ENCODE measurements at regions not wholly inside any gene's neighbourhood (a gene's known extent, or its start where the extent isn't known, plus 50 kb on each side); places are given as distances from the start of the nearest gene placed in this dataset.
"Not testable (repeated sequence)": the region's sequence is repeated elsewhere in the genome, so short reads cannot be mapped to it uniquely, and the experiment has no call there.

DNA sequence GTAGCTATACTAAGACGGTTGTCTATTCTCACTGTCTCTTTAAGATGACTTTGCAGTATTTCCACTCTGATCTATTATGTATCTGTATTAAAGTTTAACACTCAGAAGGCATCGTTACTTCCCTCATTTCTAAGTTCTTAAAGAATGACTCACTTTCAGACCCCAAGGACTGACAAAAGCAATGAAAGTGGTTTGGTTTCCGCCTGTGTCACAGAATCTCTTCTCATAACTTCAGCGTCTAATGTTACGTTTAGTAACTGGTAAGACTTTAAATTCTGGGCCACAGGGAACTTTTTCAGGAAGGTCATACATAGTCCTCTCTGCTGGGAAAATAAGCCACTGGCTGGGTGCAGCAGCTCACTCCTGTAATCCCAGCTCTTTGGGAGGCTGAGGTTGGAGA lies 892.0 kb upstream of the AUTS2 start:
- Histone ChIP-seq H3K36me3 (replicated peaks; ENCODE audit: control insufficient read depth, insufficient read depth, low read length) (no peaks in the 10 kb centered on the region), H3K4me3 (ENCODE audit: insufficient read depth, low read depth, low read length) (no peak overlapping the region)
- no peak for DNase-seq

DNA sequence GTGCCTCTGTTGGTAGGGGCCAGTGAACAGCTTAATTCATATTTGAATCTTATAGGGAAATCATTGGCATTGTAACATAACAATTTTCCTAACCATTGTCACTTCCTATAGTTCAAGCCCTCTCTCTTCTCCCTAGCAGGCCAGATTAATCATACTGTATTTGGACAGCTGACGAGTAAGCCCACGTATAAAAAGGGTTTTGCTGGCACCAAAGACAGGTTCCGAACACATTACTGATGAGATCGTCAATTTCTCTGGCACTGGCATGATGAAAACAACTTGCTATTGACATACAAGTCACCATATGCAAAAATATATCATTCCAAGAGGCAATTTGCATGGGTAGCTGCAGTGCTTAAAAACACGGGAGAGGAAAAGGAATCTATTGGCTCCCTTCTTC lies 891.1 kb upstream of the AUTS2 start:
- no peak for DNase-seq
- no peak overlapping the region for H3K4me3 ChIP-seq (ENCODE audit: insufficient read depth, low read depth, low read length)
- no peaks in the 10 kb centered on the region for H3K27me3 ChIP-seq (ENCODE audit: control insufficient read depth, insufficient read depth, low read length)

More for the DNA sequence above, 892.0 kb upstream of the AUTS2 start:
- H3K27me3 ChIP-seq (ENCODE audit: control insufficient read depth, insufficient read depth, low read length), result no peaks in the 10 kb centered on the region

DNA sequence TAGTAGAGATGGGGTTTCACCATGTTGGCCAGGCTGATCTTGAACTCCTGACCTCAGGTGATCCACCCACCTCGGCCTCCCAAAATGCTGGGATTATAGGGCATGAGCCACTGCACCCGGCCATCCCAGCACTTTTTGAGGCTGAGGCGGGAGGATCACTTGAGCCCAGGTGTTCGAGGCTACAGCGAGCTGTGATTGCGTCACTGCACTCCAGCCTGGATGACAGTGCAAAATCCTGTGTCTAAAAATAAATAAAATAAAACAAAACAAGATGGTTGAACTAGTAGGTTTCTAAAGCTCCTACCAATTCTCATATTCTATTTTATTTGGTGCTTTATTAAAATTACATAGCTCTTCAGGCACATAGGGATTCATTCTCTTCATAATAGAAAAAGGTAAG lies 890.3 kb upstream of the AUTS2 start:
- DNase-seq, result no peak
- no peak overlapping the region for H3K4me3 ChIP-seq (ENCODE audit: insufficient read depth, low read depth, low read length)
- no peaks in the 10 kb centered on the region for H3K27me3 ChIP-seq (ENCODE audit: control insufficient read depth, insufficient read depth, low read length)
- no peaks in the 10 kb centered on the region for H3K36me3 ChIP-seq (replicated peaks; ENCODE audit: control insufficient read depth, insufficient read depth, low read length)

More for the DNA sequence above, 891.1 kb upstream of the AUTS2 start:
- no peaks in the 10 kb centered on the region for H3K36me3 ChIP-seq (replicated peaks; ENCODE audit: control insufficient read depth, insufficient read depth, low read length)

DNA sequence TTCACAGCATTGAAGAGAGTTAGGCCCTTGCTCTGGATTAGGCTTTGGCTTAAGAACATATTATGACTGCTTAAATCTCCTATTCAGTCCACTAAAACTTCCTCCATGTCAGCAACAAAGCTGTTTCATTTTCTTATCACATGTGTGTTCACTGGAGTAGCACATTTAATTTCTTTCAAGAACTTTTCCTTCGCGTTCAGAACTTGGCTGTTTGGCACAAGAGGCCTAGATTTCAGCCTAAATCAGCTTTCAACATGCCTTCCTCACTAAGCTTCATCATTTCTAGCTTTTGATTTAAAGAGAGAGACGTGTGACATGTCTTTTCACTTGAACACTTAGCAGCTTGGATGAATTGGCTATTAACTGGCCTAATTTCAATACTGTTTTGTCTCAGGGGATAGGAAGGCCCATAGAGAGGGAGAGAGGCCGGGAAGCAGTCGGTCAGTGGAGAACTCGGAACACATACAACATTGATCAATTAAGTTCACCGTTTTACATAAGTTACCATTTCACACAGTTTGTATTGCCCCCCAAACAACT lies 885.2 kb upstream of the AUTS2 start:
- Histone ChIP-seq H3K36me3 (replicated peaks; ENCODE audit: control insufficient read depth, insufficient read depth, low read length) (no peaks in the 10 kb centered on the region), H3K4me3 (ENCODE audit: insufficient read depth, low read depth, low read length) (no peak overlapping the region), H3K27me3 (ENCODE audit: control insufficient read depth, insufficient read depth, low read length) (no peaks in the 10 kb centered on the region)
- no peak for DNase-seq

DNA sequence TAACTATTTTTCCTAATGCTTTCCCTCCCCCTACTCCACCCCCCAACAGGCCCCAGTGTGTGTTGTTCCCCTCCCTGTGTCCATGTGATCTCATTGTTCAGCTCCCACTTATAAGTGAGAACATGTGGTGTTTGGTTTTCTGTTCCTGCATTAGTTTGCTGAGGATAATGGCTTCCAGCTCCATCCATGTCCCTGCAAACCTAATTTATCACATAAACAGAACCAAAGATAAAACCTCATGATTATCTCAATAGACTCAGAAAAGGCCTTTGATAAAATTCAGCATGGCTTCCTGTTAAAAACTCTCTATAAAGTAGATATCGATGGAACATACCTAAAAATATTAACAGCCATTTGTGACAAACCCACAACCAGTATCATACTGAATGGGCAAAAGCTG lies 884.1 kb upstream of the AUTS2 start:
- H3K4me3 ChIP-seq (ENCODE audit: insufficient read depth, low read depth, low read length); H3K27me3 ChIP-seq (ENCODE audit: control insufficient read depth, insufficient read depth, low read length); DNase-seq: not testable (repeated sequence)

DNA sequence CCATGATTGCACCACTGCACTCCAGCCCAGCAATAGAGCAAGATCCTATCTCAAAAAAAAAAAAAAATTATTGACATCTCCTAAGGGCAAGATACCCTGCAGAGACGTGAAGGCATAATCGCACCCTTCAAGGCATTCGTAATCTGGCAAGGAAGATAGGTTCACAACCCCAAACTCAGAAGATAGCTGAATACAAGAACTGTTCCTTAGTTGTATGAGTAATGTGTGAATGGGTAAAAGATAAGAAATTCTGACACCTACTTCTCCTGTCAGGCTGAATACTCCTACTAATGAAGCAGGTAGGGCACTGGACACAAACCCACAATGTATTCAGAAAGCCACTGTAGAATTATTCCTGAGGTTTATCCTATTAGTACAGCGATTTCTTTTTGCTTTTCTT lies 882.4 kb upstream of the AUTS2 start:
- no peaks in the 10 kb centered on the region for H3K27me3 ChIP-seq (ENCODE audit: control insufficient read depth, insufficient read depth, low read length)

More for the DNA sequence above, 884.1 kb upstream of the AUTS2 start:
- H3K36me3 ChIP-seq (replicated peaks; ENCODE audit: control insufficient read depth, insufficient read depth, low read length), result not testable (repeated sequence)

DNA sequence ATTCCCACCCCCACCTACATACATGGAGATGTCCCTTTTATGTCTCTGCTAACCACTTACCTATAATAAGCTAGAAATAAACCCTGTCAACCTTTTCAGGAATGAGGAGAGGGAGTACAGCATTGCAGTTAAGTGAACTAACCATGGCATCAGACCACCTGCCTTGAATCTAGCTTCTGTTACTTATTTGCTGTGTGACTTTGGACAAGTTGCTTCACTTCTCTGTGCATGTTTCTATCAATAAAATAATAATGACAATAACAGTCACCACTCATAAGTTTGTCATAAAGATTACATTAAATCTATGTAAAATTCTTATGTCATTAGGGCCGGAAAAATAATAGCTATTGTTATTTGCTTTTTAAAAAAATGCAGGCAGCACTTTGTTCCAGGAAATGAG lies 881.1 kb upstream of the AUTS2 start:
- DNase-seq, result no peak
- H3K27me3 ChIP-seq (ENCODE audit: control insufficient read depth, insufficient read depth, low read length), result no peaks in the 10 kb centered on the region
- H3K36me3 ChIP-seq (replicated peaks; ENCODE audit: control insufficient read depth, insufficient read depth, low read length), result no peaks in the 10 kb centered on the region
- H3K4me3 ChIP-seq (ENCODE audit: insufficient read depth, low read depth, low read length), result no peak overlapping the region

More for the DNA sequence above, 882.4 kb upstream of the AUTS2 start:
- no peaks in the 10 kb centered on the region for H3K36me3 ChIP-seq (replicated peaks; ENCODE audit: control insufficient read depth, insufficient read depth, low read length)
- no peak overlapping the region for H3K4me3 ChIP-seq (ENCODE audit: insufficient read depth, low read depth, low read length)
- DNase-seq, result no peak

DNA sequence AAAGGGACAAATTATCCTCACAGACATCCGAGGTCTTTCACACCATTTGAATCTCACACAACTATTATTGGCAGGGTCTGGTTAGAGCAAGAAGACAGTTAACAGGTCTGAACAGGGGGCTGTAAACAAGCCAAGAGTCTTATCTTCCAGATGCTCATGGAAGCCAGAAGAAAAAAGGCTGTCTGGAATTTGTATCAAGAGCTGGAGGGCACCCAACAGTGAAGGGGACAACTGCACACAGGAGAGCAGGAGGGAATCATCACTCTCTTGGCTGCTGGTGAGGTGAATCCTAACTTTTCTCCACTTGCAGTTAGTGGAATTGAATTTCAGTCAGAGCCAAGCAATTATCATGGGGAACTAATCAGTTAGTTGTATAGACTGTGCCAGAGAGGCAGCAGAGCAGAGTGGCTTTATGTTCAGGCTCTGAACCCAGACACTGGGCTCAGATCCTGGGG lies 880.2 kb upstream of the AUTS2 start:
- H3K27me3 ChIP-seq (ENCODE audit: control insufficient read depth, insufficient read depth, low read length), result no peaks in the 10 kb centered on the region
- no peak overlapping the region for H3K4me3 ChIP-seq (ENCODE audit: insufficient read depth, low read depth, low read length)
- no peak for DNase-seq
- no peaks in the 10 kb centered on the region for H3K36me3 ChIP-seq (replicated peaks; ENCODE audit: control insufficient read depth, insufficient read depth, low read length)

DNA sequence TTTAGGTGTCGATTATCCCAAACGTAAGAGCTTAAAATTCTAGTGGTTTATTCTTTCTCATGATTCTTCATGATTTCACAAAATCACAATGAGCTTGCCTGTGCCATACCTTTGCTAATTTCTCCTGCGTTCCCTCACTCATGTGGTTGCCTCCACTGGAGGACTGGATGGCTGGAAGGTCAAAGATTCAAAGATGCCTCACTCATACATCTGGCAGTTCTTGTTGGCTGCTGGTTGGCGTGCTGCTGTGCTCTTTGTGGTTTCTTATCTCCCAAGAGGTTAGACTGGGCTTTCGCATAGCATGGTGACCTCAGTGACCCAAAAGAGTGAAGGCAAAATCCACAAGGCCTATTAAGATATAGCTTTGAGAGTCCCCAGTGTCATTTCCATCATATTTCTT lies 877.6 kb upstream of the AUTS2 start:
- Histone ChIP-seq H3K36me3 (replicated peaks; ENCODE audit: control insufficient read depth, insufficient read depth, low read length) (no peaks in the 10 kb centered on the region), H3K4me3 (ENCODE audit: insufficient read depth, low read depth, low read length) (no peak overlapping the region), H3K27me3 (ENCODE audit: control insufficient read depth, insufficient read depth, low read length) (no peaks in the 10 kb centered on the region)
- DNase-seq, result no peak

DNA sequence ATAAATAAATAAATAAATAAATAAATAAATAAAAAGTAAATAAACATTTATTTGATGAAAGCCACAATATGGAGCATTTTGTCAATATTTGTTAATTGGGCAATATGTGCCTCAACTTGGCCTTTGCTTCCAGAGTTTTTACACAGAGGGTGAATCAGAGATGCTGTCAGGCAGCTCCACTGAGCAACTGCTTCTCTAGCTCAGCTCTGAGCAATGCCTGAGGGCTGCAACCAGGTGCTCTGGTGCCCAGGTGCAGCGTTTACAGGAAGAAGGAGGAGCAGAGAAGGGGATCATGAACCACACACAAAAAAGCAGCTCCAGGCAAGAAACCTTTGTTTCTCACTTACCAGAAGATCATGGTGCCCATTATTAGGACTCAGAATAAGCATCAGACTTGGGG lies 876.2 kb upstream of the AUTS2 start:
- H3K36me3 ChIP-seq (replicated peaks; ENCODE audit: control insufficient read depth, insufficient read depth, low read length), result no peaks in the 10 kb centered on the region
- no peak overlapping the region for H3K4me3 ChIP-seq (ENCODE audit: insufficient read depth, low read depth, low read length)
- no peaks in the 10 kb centered on the region for H3K27me3 ChIP-seq (ENCODE audit: control insufficient read depth, insufficient read depth, low read length)
- DNase-seq, result no peak

DNA sequence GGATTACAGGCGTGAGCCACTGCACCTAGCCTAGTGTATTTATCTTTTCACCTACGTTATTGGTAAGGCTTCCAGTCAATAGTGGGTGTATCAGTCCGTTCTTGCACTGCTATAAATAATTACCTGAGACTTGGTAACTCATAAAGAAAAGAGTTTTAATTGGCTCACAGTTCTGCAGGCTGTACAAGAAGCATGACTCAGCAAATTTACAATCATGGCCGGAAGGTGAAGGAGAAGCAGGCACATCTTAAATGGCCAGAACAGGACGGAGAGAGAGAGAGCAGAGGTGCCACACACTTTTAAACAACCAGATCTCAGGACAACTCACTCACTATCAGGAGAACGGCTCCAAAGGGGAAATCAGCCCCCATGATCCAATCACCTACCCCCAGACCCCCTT lies 873.3 kb upstream of the AUTS2 start:
- DNase-seq, result no peak
- no peaks in the 10 kb centered on the region for H3K27me3 ChIP-seq (ENCODE audit: control insufficient read depth, insufficient read depth, low read length)
- H3K4me3 ChIP-seq (ENCODE audit: insufficient read depth, low read depth, low read length), result no peak overlapping the region
- H3K36me3 ChIP-seq (replicated peaks; ENCODE audit: control insufficient read depth, insufficient read depth, low read length), result no peaks in the 10 kb centered on the region

DNA sequence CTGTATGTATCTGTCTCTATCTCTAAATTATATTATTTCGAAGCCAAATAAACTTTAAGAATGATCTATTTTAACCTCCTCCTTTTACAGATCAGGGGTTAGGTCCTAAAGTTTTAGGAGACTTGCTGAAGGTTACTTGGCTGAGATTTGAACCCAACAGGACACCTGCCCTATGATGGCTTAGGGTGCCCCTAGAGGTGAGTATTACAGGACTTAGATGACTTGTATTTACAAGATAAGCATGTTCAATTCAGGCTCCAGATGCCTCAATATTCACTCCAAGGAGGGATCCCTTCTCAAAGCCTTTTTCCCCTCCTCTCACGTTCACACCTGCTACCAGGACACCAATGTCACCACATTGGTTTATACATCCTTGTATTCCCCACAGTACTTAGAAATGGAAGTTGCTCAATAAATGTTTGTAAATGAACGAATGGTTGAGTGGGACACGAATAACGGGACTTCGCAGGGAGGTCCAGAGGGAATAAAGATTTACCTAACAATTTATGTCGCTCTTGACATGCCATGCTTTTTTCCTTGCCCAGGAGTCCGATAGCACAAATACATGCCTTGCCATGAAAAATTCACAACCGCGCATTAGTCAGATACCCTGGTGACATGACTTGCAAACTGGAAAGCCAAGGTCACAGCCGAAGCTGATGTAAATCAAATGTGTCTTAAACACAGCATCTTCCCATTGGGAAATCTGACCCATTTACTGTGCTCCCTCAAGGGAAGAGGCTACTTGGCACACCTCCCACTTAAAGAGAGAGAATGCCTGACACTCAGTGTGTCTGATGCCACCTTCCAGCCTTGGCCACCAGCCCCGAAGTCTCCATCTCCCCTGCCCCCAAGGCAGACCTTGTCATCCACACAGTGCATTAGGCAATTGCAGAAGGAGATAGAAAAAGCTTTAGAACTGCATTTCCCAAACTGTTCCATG lies 872.2 kb upstream of the AUTS2 start:
- Histone ChIP-seq H3K4me3 (ENCODE audit: insufficient read depth, low read depth, low read length) (no peak overlapping the region), H3K36me3 (replicated peaks; ENCODE audit: control insufficient read depth, insufficient read depth, low read length) (no peaks in the 10 kb centered on the region), H3K27me3 (ENCODE audit: control insufficient read depth, insufficient read depth, low read length) (no peaks in the 10 kb centered on the region)
- peak; percentile 13 for DNase-seq

DNA sequence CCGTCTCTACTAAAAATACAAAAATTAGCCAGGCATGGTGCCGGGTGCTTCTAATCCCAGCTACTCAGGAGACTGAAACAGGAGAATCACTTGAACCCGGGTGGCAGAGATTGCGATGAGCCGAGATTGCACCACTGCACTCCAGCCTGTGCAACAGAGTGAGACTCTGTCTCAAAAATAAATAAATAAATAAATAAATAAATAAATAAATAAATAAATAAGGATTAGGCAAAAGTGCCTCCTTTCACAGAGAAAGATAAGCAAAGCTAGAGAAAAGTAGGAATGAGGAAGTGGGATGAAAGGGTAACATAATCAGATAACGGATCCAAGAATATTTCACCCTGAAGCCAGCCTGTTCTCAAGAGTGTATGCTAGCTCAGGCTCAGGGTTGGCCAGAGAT lies 869.6 kb upstream of the AUTS2 start:
- not testable (repeated sequence) for H3K36me3 ChIP-seq (replicated peaks; ENCODE audit: control insufficient read depth, insufficient read depth, low read length); H3K27me3 ChIP-seq (ENCODE audit: control insufficient read depth, insufficient read depth, low read length); H3K4me3 ChIP-seq (ENCODE audit: insufficient read depth, low read depth, low read length); DNase-seq

DNA sequence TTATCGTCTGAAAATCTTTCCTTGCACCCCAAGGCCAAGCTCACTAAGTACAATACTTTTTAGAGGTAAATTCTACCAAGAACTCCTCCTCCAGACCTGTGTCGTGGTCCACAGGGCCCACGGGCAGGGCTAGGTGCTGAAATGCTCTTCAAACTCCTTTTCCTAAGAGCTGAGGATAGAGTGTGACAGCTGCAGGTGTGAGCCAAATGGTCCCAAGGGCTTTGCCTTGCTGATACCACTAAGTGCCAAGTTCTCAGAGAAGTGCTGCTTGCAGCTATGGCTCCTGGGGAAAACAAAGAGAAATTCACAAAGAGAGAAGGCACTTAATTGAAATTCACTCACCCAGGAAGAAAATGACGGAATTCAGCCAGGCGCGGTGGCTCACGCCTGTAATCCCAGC lies 868.9 kb upstream of the AUTS2 start:
- Histone ChIP-seq H3K4me3 (ENCODE audit: insufficient read depth, low read depth, low read length) (no peak overlapping the region), H3K27me3 (ENCODE audit: control insufficient read depth, insufficient read depth, low read length) (no peaks in the 10 kb centered on the region), H3K36me3 (replicated peaks; ENCODE audit: control insufficient read depth, insufficient read depth, low read length) (no peaks in the 10 kb centered on the region)
- no peak for DNase-seq

DNA sequence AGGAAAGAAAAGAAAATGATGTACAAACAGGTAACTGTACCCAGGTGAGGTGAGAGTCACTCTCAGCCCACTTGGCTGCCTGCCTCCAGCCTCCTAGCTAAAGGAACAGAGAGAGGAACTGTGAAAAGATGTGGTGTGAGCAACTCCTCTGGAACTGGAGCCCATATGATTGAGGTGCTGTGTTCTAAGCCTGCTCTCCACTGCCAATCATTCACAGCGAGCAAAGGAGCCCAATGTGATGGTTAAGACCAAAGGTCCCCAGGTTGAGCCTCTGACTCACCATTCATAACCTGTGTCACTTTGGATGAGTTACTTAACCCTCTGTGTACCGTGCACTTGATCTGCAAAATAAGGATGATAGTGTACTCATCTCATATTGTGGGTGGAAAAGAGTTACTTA lies 868.1 kb upstream of the AUTS2 start:
- no peak for DNase-seq
- no peaks in the 10 kb centered on the region for H3K27me3 ChIP-seq (ENCODE audit: control insufficient read depth, insufficient read depth, low read length)
- no peaks in the 10 kb centered on the region for H3K36me3 ChIP-seq (replicated peaks; ENCODE audit: control insufficient read depth, insufficient read depth, low read length)
- H3K4me3 ChIP-seq (ENCODE audit: insufficient read depth, low read depth, low read length), result no peak overlapping the region
